ENCODE measurements at regions not wholly inside any gene's neighbourhood (a gene's known extent, or its start where the extent isn't known, plus 50 kb on each side); places are given as distances from the start of the nearest gene placed in this dataset.

DNA sequence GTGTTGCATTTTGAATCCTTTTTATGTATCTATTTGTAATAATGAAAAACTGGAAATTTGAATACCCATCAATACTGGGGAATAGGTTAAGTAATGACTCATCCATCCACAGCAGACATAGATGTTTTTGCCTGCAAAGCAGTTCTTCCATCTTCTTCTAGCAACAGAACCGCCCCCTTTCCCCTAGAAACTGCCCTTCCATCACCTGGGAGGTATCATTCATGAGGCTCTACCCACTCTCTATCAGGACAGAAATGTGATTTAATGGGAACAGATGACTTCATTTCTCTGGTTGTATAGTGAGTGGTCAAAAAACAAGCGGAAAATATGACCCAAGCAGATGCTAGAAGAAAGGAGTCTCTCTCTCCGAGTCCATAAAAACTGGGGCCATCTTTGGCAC lies 532.8 kb downstream of the UQCRFS1 start:
- ATAC-seq (no peak), DNase-seq (no peak)
- H3K4me1 ChIP-seq = no peaks in the 10 kb centered on the region
- H3K36me3 ChIP-seq = no peaks in the 10 kb centered on the region
- peaks cover 0 to 10% of the 10 kb centered on the region in 2 donors for H3K9me3 ChIP-seq
- no peak for TF ChIP-seq CTCF (IDR thresholded peaks at IDR 0.05)
- H3K4me3 ChIP-seq = no peak overlapping the region
- no peak overlapping the region for H3K27ac ChIP-seq
- no peaks in the 10 kb centered on the region for H3K27me3 ChIP-seq
- intact Hi-C loops (cut with DNase I) = no loop called here

DNA sequence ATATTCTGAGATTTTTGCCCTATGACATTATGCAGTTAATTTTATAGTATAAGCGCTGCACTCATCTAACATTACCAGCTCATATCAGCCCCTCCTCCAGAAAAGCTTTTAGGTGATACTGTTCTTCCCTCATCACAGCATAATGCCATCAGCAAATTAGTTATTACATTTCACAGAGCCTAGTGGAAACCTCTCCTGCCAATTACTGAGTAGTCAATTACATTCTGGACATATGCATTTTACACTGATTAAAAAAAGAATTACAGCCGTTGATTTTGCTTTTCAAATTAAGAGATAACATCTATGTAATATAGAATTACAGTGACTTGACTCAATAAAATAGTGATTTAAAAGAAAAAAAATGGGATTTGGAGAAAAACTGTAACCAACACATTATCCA lies 542.1 kb downstream of the UQCRFS1 start:
- intact Hi-C loops (cut with DNase I) = no loop called here
- H3K4me3 ChIP-seq = no peak overlapping the region
- no peak for TF ChIP-seq CTCF (IDR thresholded peaks at IDR 0.05)

GRCh38 chr19:28669804-28670203 lies 543.1 kb downstream of the UQCRFS1 start:
- DNase-seq (no peak), ATAC-seq (no peak)
- no peaks in the 10 kb centered on the region for H3K36me3 ChIP-seq
- H3K9me3 ChIP-seq = peaks cover 0 to 20% of the 10 kb centered on the region in 2 donors
- no peaks in the 10 kb centered on the region for H3K4me1 ChIP-seq
- H3K27me3 ChIP-seq = no peaks in the 10 kb centered on the region
- intact Hi-C loops (cut with DNase I) = no loop called here
- no peak overlapping the region for H3K27ac ChIP-seq
- no peak overlapping the region for H3K4me3 ChIP-seq
- TF ChIP-seq CTCF (IDR thresholded peaks at IDR 0.05) = no peak

More for the DNA sequence above, 542.1 kb downstream of the UQCRFS1 start:
- no peak overlapping the region for H3K27ac ChIP-seq
- no peak for ATAC-seq
- no peaks in the 10 kb centered on the region for H3K27me3 ChIP-seq
- H3K36me3 ChIP-seq = no peaks in the 10 kb centered on the region
- DNase-seq = no peak
- peaks cover 0 to 24% of the 10 kb centered on the region in 2 donors for H3K9me3 ChIP-seq
- no peaks in the 10 kb centered on the region for H3K4me1 ChIP-seq

- peaks cover 0 to 20% of the 10 kb centered on the region in 2 donors for H3K9me3 ChIP-seq
- no peaks in the 10 kb centered on the region for H3K27me3 ChIP-seq
- TF ChIP-seq CTCF (IDR thresholded peaks at IDR 0.05) = no peak
- no peak overlapping the region for H3K4me3 ChIP-seq
- no peak for ATAC-seq
- no peak for DNase-seq
- H3K36me3 ChIP-seq = no peaks in the 10 kb centered on the region
- no peak overlapping the region for H3K27ac ChIP-seq
- H3K4me1 ChIP-seq = no peaks in the 10 kb centered on the region
- intact Hi-C loops (cut with DNase I) = no loop called here
Observed at GRCh38 chr19:28667348-28667977, 545.5 kb downstream of the UQCRFS1 start.

GRCh38 chr19:28665748-28666147 lies 547.2 kb downstream of the UQCRFS1 start:
- TF ChIP-seq CTCF (IDR thresholded peaks at IDR 0.05) = no peak
- H3K27ac ChIP-seq = no peak overlapping the region
- H3K4me3 ChIP-seq = no peak overlapping the region
- no peaks in the 10 kb centered on the region for H3K36me3 ChIP-seq
- H3K4me1 ChIP-seq = no peaks in the 10 kb centered on the region
- H3K9me3 ChIP-seq = peaks cover 0 to 20% of the 10 kb centered on the region in 2 donors
- H3K27me3 ChIP-seq = no peaks in the 10 kb centered on the region
- DNase-seq (no peak), ATAC-seq (no peak)
- intact Hi-C loops (cut with DNase I) = no loop called here

Data from left lung (tissue), 4 donors.